ENCODE measurements at regions not wholly inside any gene's neighbourhood (a gene's known extent, or its start where the extent isn't known, plus 50 kb on each side); places are given as distances from the start of the nearest gene placed in this dataset.

DNA sequence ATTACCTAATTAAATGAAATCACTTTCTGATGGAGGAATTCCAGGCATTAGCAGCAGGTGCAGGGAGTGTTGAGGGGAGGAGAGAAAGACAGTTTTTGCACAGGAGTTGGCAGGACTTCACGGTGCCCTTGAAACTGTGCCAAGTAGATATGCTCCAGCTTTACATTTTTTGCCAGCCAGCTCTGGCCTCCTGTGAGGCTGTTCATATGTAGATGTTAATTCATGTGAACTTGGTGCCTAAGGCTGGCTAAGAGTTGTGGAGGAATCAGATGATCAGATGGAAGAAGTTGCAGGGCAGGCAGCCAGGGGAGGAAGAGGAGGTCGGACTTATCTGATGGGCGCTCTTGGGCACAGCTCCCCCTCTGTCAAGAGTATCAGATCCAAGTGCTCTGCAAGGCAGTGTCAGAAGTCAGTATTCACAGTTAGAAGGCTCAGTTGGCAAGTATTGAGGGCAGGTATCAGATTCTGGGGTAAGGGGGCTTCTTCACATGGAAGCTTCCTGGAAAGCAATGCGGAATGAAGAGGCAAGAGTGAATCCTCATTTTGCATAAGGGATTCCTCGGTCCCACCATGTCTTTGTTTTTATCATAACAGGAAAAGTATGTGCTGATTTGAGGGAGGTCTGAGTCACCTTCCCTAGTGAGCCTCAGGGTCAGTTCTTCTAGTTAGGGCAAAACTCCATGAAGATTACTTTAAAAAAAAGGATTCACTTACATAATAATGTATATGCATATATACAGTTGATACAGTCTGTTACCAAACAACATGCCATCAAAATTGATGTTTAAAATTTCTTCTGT, 172.6 kb upstream of the UMPS start:
- Mint-ChIP-seq H3K36me3 (ENCODE audit: insufficient read depth, unreplicated experiment) (no peaks in the 10 kb centered on the region), H3K27me3 (ENCODE audit: insufficient read depth, unreplicated experiment) (peaks cover 5% of the 10 kb centered on the region), H3K27ac (ENCODE audit: unreplicated experiment) (no peak overlapping the region), H3K4me1 (ENCODE audit: low read depth, unreplicated experiment) (peaks cover 12% of the 10 kb centered on the region), H3K9me3 (ENCODE audit: unreplicated experiment) (no peaks in the 10 kb centered on the region), H3K4me3 (ENCODE audit: unreplicated experiment) (no peak overlapping the region)
- H3K4me1 ChIP-seq = peaks cover 10% of the 10 kb centered on the region; the same call in 1 of the 2 replicates
- no peaks in the 10 kb centered on the region for H3K36me3 ChIP-seq (ENCODE audit: control insufficient read depth, insufficient read depth, low read length)
- no peak overlapping the region for H3K4me3 ChIP-seq (ENCODE audit: low read depth, low read length)
- H3K9me3 ChIP-seq = no peaks in the 10 kb centered on the region
- no peak for DNase-seq
- CTCF ChIA-PET = no interaction called here
- TF ChIP-seq CTCF (IDR thresholded peaks at IDR 0.05; ENCODE audit: insufficient read depth in 1 of 2, low read depth in 1 of 2, low read length in 1 of 2, severe bottlenecking in 1 of 2, unreplicated experiment in 1 of 2) = no peak
- POLR2A ChIA-PET = no interaction called here
- no peaks in the 10 kb centered on the region for H3K27me3 ChIP-seq (replicated peaks; ENCODE audit: control insufficient read depth, insufficient read depth, low read length)
- BruUV-seq (replicated peaks) = no TSS peak
- intact Hi-C loops (cut with micrococcal nuclease; ENCODE audit: unreplicated experiment) = no loop called here

DNA sequence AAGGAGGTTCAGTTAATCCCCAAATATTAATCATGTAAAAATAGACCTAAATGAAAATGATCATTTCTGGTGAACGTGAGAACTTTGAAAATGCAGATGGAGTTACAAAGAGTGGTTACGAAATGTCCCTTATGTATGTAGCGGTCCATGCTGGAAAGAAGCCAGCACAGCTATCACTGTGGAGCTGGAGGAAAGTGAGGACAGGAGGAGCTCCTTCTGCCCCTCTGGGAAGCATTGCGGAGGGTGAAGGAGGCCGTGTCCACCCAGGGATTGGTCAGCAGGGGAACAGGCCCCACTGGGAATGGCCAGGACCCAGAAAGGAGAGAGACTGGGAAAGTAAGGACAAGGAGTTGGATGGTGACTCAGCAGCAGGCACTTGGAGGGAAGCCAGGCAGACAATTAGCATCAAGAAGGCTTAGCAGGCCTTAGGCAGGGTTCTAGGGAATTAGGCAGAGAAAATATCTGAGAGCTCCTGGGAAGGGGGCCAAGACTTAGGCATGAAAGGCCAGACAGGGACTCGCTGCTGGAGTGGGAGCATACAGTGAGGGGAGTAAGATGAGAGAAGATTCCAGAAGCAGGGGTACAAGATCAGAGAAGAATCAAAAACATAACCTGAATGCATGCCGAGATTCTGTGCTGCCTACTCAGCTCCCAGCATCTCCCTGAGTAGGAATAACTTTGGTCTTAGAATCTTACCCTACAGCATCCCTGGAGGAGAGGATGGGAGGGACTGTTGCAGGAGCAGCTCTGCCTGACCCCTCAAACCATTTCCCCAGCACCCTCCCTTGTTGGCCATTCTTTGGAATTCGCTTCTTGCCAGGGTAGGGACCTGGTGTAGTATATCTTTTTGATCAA, 171.0 kb upstream of the UMPS start:
- H3K4me3 ChIP-seq (ENCODE audit: low read depth, low read length) = no peak overlapping the region
- Mint-ChIP-seq H3K4me1 (ENCODE audit: low read depth, unreplicated experiment) (peaks cover 12% of the 10 kb centered on the region), H3K9me3 (ENCODE audit: unreplicated experiment) (no peaks in the 10 kb centered on the region), H3K36me3 (ENCODE audit: insufficient read depth, unreplicated experiment) (no peaks in the 10 kb centered on the region), H3K27ac (ENCODE audit: unreplicated experiment) (no peak overlapping the region), H3K4me3 (ENCODE audit: unreplicated experiment) (no peak overlapping the region), H3K27me3 (ENCODE audit: insufficient read depth, unreplicated experiment) (peaks cover 5% of the 10 kb centered on the region)
- no peak for TF ChIP-seq CTCF (IDR thresholded peaks at IDR 0.05; ENCODE audit: insufficient read depth in 1 of 2, low read depth in 1 of 2, low read length in 1 of 2, severe bottlenecking in 1 of 2, unreplicated experiment in 1 of 2)
- POLR2A ChIA-PET = no interaction called here
- intact Hi-C loops (cut with micrococcal nuclease; ENCODE audit: unreplicated experiment) = no loop called here
- no peaks in the 10 kb centered on the region for H3K9me3 ChIP-seq
- H3K36me3 ChIP-seq (ENCODE audit: control insufficient read depth, insufficient read depth, low read length) = no peaks in the 10 kb centered on the region
- DNase-seq = no peak
- no TSS peak for BruUV-seq (replicated peaks)
- no peaks in the 10 kb centered on the region for H3K27me3 ChIP-seq (replicated peaks; ENCODE audit: control insufficient read depth, insufficient read depth, low read length)
- H3K4me1 ChIP-seq = peaks cover 10% of the 10 kb centered on the region; the same call in 1 of the 2 replicates
- CTCF ChIA-PET = interaction anchor here (0.6 to 2.3 kb wide), 3 partner anchors 11 to 208 kb away, joined by 3 to 7 read pairs (median 3); no protein-coding TSS in a partner anchor

- no peaks in the 10 kb centered on the region for H3K9me3 ChIP-seq
- Mint-ChIP-seq H3K36me3 (ENCODE audit: insufficient read depth, unreplicated experiment) (peaks cover 2% of the 10 kb centered on the region), H3K4me3 (ENCODE audit: unreplicated experiment) (no peak overlapping the region), H3K9me3 (ENCODE audit: unreplicated experiment) (no peaks in the 10 kb centered on the region), H3K4me1 (ENCODE audit: low read depth, unreplicated experiment) (peaks cover 18% of the 10 kb centered on the region), H3K27ac (ENCODE audit: unreplicated experiment) (no peak overlapping the region), H3K27me3 (ENCODE audit: insufficient read depth, unreplicated experiment) (peaks cover 5% of the 10 kb centered on the region)
- DNase-seq = peak; percentile 72 to 77
- intact Hi-C loops (cut with micrococcal nuclease; ENCODE audit: unreplicated experiment) = loop anchor here (1.0 to 10.0 kb wide), 3 partner anchors 67 to 209 kb away; no protein-coding TSS in a partner anchor
- CTCF ChIA-PET = interaction anchor here (0.6 to 2.3 kb wide), 8 partner anchors 8 to 527 kb away, joined by 3 to 11 read pairs (median 3); partner anchors contain the start of gene KALRN
- peaks cover 15% of the 10 kb centered on the region; the same call in 1 of the 2 replicates for H3K4me1 ChIP-seq
- no peaks in the 10 kb centered on the region for H3K36me3 ChIP-seq (ENCODE audit: control insufficient read depth, insufficient read depth, low read length)
- POLR2A ChIA-PET = no interaction called here
- H3K27me3 ChIP-seq (replicated peaks; ENCODE audit: control insufficient read depth, insufficient read depth, low read length) = no peaks in the 10 kb centered on the region
- H3K4me3 ChIP-seq (ENCODE audit: low read depth, low read length) = no peak overlapping the region
- BruUV-seq (replicated peaks) = no TSS peak
- TF ChIP-seq CTCF (IDR thresholded peaks at IDR 0.05; ENCODE audit: insufficient read depth in 1 of 2, low read depth in 1 of 2, low read length in 1 of 2, severe bottlenecking in 1 of 2, unreplicated experiment in 1 of 2) = peak; percentile 79 to 89
Observed at GRCh38 chr3:124559846-124560574, 170.2 kb upstream of the UMPS start.
